Smooth muscle cell of the brain vasculature (primary cell): ENCODE measurements at regions not wholly inside any gene's neighbourhood (a gene's known extent, or its start where the extent isn't known, plus 50 kb on each side); places are given as distances from the start of the nearest gene placed in this dataset.

Experiments used
- DNase-seq: peaks from one replicate; pipeline ENCODE4 v3.0.0-alpha.2; 2012; ENCODE audit warnings: low read depth, low spot score

DNA sequence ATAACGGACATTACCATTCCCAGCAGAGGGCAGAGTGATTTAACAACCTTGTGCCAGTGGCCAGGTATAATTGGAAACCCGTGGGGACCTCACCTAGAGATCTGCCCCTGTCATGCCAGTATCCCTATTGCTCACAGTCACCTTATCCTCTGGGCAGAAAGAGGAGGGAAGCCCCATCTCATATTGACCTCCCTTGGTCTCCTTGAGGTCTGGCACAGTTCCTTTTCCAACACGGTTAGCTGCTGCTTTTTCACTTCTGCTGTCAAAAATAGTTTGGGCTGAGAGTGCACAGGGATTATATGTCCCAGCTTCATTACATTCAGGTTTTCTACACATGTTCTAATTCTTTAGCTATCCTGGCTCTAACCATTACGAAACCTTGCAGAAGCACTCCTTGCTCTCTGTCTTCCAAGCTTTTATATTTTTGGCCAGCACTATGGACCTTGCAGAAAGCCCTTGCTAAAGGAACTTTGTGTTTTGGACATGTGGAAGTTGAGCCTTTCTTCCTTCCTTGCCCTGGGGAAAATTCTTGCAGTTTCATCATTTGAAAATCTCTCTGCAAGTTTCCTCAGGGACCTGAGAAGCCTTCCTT is 111.7 kb upstream of the MIS18BP1 start:
- no peak for DNase-seq

GRCh38 chr14:45362505-45362904 is 109.5 kb upstream of the MIS18BP1 start:
- DNase-seq, result no peak

DNA sequence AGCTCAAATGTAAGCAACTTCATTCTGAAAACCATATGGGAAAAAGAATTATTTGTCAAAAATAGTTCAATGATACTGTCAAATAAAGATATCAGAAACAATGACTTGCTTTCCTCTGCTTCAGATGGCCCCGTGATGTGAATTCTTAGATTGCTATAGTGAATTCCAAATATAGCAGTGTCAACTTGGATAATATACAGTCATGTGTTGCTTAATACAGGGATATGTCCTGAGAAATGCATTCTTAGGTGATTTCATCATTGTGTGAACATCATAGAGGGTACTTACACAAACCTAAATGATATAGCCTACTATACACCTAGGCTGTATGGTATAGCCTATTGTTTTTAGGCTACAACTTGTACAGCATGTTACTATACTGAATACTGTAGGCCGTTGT is 108.7 kb upstream of the MIS18BP1 start:
- no peak for DNase-seq

DNA sequence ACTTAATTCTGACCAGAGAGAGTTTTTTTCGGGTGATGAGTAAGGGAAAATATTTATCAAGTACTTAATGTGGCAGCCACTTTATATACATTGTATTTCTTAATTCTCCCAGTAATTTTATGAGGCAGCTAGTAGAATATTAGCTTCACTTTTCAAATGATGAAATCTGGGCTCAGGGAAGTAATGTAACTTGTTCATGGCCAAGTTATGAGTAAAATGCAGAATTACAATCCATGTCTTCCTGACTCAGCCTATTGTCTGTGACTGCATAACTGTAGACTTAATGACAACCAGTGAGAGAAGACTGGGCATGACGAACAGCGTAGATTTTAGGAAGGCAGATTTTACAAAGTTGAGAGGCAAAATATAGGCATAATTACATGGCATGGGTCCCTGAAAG is 106.7 kb upstream of the MIS18BP1 start:
- no peak for DNase-seq

GRCh38 chr14:45332360-45332988 is 79.5 kb upstream of the MIS18BP1 start:
- no peak for DNase-seq

- no peak for DNase-seq
Measured at GRCh38 chr14:45308745-45309397, 55.9 kb upstream of the MIS18BP1 start.
